ENCODE measurements at regions not wholly inside any gene's neighbourhood (a gene's known extent, or its start where the extent isn't known, plus 50 kb on each side); places are given as distances from the start of the nearest gene placed in this dataset.

DNA sequence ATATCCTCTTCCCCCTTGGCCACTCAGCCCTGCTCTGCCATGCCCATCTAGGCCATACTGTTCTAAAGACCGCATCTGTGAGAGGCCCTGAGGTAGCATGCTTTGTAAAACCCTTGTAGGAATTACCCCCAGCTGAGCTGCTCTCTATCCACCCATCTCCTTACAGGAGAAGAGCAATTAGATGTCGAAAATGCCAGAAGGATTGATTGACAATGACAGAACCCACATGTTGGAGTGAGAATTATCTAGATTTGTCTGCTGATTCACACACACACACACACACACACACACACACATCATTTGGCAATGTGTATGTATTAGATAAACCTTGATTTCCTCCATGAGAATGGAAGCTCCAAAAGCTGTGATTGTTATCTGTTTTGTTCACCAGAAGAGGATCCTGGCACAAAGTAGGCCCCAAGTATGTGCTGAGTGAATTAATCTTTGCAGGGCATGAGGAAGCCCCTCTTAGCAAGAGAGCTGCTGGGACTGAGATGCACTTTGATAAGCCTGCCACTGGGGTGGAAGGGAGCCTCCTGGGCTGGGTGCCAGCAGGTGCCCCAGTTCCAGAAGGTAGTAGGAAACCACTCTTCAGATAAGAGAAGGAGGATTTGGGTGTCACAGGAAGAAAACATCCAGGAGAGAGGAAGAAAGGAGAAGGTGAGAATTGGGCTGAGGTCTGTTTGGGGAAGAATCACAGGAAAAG, 187.5 kb upstream of the ADO start:
- no peak overlapping the region; a peak in 1 of 7 replicates for H3K27ac Mint-ChIP-seq
- H2BK5ac ChIP-seq (ENCODE audit: insufficient read length, low read length) = no peak overlapping the region

More for the DNA sequence above, 187.5 kb upstream of the ADO start:
- Histone ChIP-seq H3K23me2 (ENCODE audit: insufficient read length, low read depth, low read length, poor library complexity, severe bottlenecking) (no peaks in the 10 kb centered on the region), H2AFZ (ENCODE audit: low read length) (no peak overlapping the region), H3K79me1 (ENCODE audit: insufficient read depth, low read depth, low read length, poor library complexity, severe bottlenecking) (no peaks in the 10 kb centered on the region), H3K79me2 (ENCODE audit: insufficient read depth, low read length) (no peaks in the 10 kb centered on the region), H2BK20ac (ENCODE audit: low read depth, low read length, poor library complexity, severe bottlenecking) (no peak overlapping the region), H2BK12ac (ENCODE audit: insufficient read length, low read depth, low read length) (no peak overlapping the region), H3K4me1 (ENCODE audit: insufficient read depth, low read length) (no peaks in the 10 kb centered on the region), H4K8ac (replicated peaks; ENCODE audit: insufficient read length, low read depth, low read length) (no peak overlapping the region), H3K14ac (ENCODE audit: insufficient read depth, low read length) (no peak overlapping the region), H3K4ac (ENCODE audit: low read depth, low read length) (no peak overlapping the region), H4K5ac (ENCODE audit: insufficient read length, low read depth, low read length) (no peak overlapping the region), H2BK15ac (ENCODE audit: low read depth, low read length) (no peak overlapping the region), H4K20me1 (ENCODE audit: control insufficient read depth, insufficient read depth, insufficient read length) (no peaks in the 10 kb centered on the region), H2AK5ac (ENCODE audit: insufficient read length, low read length) (no peak overlapping the region), H3K4me2 (ENCODE audit: insufficient read depth, insufficient read length, low read length) (no peak overlapping the region), H2BK120ac (ENCODE audit: low read depth, low read length, poor library complexity, severe bottlenecking) (no peak overlapping the region), H3K27me3 (ENCODE audit: insufficient read depth, low read length) (no peaks in the 10 kb centered on the region), H4K91ac (ENCODE audit: insufficient read length, low read depth, low read length) (no peak overlapping the region), H3K9me3 (ENCODE audit: control insufficient read depth, low read depth, low read length) (no peaks in the 10 kb centered on the region), H3K18ac (ENCODE audit: insufficient read length, low read depth, low read length) (no peak overlapping the region), H3K23ac (ENCODE audit: insufficient read length, low read depth, low read length) (no peak overlapping the region), H3K56ac (ENCODE audit: insufficient read length, low read depth, low read length) (no peak overlapping the region), H3T11ph (ENCODE audit: low read length) (no peak overlapping the region), H3K27ac (ENCODE audit: insufficient read length, low read depth, low read length) (no peak overlapping the region), H3K9ac (ENCODE audit: extremely low read depth, insufficient read length, low read length) (no peak overlapping the region)
- TF ChIP-seq, protein P1, sequence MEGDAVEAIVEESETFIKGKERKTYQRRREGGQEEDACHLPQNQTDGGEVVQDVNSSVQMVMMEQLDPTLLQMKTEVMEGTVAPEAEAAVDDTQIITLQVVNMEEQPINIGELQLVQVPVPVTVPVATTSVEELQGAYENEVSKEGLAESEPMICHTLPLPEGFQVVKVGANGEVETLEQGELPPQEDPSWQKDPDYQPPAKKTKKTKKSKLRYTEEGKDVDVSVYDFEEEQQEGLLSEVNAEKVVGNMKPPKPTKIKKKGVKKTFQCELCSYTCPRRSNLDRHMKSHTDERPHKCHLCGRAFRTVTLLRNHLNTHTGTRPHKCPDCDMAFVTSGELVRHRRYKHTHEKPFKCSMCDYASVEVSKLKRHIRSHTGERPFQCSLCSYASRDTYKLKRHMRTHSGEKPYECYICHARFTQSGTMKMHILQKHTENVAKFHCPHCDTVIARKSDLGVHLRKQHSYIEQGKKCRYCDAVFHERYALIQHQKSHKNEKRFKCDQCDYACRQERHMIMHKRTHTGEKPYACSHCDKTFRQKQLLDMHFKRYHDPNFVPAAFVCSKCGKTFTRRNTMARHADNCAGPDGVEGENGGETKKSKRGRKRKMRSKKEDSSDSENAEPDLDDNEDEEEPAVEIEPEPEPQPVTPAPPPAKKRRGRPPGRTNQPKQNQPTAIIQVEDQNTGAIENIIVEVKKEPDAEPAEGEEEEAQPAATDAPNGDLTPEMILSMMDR (conservative IDR thresholded peaks at IDR 0.05) = no peak
- WGBS (ENCODE audit: extremely low coverage, insufficient read length, low lambda C conversion rate) = no CpG with 5 or more reads among the region's 2 CpGs
- Mint-ChIP-seq H3K4me3 (no peak overlapping the region), H3K27me3 (ENCODE audit: low read depth) (peaks cover 4% of the 10 kb centered on the region), H3K9me3 (peaks cover 0 to 5% of the 10 kb centered on the region in 2 experiments; a peak in 2 of 5 replicates), H3K36me3 (ENCODE audit: insufficient read depth in 1 of 3, low read depth in 3 of 3) (no peaks in the 10 kb centered on the region; a peak in 1 of 7 replicates), H3K4me1 (peaks cover 10 to 12% of the 10 kb centered on the region in 2 experiments)
- DNase-seq = no peak

Measured in H9 (cell line).